HG02884 (cell line): ENCODE measurements at regions not wholly inside any gene's neighbourhood (a gene's known extent, or its start where the extent isn't known, plus 50 kb on each side); places are given as distances from the start of the nearest gene placed in this dataset.

Source experiments
- ATAC-seq: cut with Tn5 transposase; IDR thresholded peaks from one replicate; pipeline ENCODE4 v1.9.1; 2021; ENCODE audit warnings: mild to moderate bottlenecking, moderate library complexity; ENCODE audit not compliant: unreplicated experiment

DNA sequence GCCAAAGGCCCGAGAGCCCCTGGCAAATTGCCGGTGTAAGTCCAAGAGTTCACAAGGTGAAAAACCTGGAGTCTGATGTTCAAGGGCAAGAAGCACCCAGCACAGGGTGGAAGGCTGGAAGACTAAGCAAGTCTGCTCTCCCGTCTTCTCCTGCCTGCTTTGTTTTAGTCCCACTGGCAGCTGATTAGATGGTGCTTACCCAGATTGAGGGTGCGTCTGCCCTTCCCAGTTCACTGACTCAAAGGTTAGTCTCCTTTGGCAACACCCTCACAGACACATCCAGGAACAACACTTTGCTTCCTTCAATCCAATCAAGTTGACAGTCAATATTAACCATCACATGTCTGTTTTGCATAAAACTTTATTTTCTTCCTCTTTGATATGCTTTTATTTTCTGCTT is 157.4 kb downstream of the HS3ST1 start:
- no peak for ATAC-seq

DNA sequence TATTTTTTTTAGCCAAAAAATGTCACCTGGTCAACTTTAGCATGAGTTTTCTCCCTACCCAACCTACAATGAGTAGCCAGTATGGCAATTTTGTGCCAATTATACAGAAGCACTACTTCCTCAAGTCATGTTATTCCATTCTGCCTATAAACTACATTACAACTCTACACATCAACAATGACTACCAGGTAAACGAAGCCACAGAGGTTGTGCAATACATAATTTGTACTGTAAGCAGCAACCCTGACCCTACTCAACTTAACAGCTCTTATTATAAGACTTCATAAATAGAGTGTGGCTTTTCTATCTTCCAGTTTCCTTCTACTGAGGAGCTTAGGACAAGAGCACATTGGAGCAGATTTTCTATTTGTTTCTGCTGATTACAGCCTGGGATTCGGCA is 160.5 kb downstream of the HS3ST1 start:
- ATAC-seq, result no peak

DNA sequence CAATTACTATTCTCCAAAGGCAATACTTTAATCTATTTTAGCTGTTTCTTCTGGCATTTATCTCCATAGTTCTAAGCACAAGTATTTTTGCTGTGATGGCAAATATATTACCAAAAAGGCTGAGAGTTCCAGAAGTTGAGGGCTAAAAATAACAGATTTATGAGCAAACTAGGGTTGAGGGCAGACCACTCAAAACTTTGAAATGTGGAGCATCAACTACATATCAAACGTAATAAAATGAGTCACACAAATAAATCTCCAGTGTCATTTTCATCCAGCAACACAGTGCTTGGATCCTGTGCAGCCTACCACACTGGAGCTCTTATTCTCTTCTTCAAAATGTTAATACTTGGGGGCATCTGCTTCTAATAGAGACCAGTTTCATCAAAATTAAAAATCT is 163.9 kb downstream of the HS3ST1 start:
- ATAC-seq, result no peak

DNA sequence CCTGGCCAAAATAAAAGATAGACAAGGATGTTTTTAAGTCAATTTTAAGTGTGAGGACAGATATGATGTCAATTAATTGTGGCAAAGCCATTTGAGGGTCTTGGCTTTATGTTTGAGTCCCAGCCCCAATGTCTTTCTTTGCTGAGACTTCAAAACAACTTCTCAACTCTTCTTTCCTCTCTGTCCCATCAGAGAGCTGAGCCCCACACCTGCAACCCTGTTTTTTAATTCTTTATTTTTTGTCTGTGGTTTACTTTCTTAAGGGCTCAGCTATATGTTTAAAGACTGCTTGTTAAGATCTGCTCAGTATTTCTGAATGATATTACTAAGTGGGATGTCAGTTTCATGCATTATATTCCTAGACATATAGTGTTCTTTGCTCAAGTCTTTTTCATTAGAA is 164.3 kb downstream of the HS3ST1 start:
- no peak for ATAC-seq

DNA sequence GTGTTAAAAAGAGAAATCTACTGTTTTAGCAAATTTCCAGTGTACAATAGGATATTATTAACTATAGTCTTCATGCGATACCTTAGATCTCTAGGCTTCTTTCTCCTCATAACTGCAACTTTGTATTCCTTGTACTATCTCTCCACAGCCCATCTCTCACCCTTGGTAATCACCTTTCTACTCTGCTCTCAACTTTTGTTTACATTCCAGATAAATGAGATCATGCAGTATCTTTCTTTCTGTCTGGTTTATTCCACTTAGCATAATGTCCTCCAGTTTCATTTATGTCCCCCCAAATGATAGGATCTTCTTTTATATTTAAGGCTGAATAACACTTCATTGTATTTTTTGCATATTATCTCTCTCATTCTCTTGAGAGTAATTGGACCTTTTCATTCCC is 165.5 kb downstream of the HS3ST1 start:
- no peak for ATAC-seq

DNA sequence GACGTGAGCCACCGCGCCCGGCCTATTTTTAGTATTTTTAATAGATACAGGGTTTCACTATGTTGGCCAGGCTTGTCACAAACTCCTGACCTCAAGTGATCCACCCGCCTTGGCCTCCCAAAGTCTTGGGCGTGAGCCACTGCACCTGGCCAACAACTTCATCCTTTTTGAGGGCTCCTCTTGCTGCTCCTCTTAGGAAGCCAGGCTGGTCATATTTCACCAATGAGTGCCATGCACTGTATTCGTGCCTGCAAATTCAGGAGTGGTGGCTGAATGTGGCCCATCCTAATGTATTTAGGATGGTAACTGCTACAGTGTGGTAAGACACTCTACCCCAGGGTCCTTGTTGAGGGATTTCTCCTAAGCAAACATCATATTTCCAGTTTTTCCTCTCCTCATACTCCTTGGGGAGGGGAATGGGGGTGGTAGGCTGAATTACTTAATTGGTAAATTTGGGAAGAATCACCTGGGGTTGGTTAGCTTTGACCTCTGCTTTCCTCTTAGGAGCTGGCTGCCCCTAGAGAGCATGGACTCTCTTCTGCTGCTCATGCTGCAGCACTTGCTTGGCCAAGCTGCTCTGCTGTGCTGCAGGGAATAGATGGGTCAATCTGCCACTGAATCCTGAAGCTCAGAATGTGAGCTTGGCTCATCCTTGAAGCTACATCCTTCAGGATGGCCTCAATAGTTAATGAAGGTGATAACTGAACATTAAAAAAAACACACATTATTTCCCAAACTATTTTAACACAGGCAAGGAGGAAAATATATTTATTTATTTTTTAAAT is 167.4 kb downstream of the HS3ST1 start:
- ATAC-seq, result no peak

DNA sequence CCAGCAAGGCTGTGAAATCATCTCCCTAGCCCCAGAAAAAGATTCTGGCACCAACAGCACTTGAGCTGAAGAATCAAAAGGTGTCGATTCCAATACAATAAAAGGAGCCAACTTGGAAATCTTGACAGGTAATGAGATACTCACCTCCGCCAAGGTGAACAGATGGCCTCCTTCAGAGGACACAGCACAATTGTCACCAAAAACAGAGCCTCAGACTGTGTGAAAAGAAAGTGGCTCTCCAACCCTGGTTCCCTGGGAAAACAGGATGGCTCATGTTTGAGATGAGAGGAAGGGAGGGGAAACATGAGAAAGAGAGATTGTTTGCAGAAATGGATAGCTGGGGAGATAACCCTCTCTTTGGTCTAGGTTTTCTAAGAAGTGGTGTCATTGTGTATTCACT is 168.9 kb downstream of the HS3ST1 start:
- no peak for ATAC-seq

DNA sequence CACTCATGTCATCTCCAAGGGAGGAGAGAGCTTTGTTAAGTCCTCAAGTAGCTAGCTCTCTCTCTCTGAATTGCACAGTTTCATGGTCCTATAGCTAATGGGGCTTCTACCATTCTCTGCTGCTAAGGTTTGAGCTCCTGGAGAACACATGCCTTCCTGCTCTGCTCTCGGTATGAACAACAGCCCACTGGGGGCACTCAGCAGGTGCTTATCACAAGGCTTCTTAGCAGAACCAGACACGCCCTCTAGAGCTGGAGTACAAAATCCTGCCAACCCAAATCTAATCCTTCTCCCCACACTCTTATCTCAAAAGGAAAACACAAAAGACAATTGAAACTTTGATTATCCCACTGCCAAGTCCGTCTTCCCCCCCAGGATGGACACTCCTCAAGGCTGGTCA is 176.5 kb downstream of the HS3ST1 start:
- no peak for ATAC-seq

DNA sequence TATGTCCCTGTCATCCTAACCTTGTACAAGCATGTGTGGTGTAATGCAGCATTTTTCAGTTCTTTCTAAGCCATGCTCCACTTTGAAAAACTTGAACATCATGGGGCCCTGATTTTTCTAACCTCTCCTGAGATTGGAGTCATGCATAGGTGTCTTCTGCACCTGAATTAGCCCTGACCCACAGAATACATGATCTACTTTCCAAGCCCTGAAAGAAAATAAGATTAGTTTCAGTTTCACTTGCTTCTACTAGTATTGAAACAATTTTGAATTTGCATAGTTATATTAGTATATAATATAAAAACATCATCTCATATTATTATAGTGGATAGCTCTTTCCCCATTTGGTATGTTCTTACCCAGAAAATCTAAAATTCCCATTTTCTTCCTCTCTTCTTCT is 178.2 kb downstream of the HS3ST1 start:
- ATAC-seq, result no peak

DNA sequence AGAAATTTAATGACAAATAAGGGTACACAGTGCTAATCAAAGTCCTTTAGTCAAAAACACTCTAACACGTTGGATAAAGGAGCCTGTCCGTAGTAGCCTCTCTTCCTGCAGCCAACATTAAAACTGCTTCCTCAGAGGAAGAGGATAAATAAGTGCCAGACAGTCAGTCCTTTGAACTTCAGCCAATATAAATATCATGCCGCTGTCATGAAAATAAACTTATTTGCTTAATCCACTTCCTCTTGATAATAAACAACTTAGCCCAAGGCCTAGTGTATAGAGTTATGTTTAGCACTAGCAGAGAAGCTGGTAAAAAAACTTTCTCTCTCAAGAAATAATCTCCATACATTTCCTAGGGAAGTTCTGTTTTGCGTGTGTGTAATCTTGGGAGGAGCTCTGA is 196.7 kb downstream of the HS3ST1 start:
- no peak for ATAC-seq

DNA sequence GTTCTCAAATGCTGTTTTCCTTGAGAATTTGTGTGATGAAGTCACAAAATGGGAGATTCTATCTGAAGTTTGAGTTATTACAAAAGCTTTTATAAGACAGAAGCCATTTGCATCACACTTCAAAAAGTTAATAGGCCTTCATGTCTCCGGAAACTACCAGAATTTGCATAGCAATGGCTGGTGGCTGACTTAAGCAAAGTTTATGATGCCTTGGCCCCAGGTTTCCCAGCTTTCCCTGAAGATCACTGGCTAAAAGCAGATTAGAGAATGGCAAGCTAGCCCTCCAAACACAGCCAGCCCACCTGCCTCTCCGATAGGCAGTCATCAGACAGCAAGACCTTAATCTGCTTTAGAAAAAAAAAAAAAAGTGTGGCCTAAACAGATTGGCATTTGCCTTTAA is 197.8 kb downstream of the HS3ST1 start:
- no peak for ATAC-seq

DNA sequence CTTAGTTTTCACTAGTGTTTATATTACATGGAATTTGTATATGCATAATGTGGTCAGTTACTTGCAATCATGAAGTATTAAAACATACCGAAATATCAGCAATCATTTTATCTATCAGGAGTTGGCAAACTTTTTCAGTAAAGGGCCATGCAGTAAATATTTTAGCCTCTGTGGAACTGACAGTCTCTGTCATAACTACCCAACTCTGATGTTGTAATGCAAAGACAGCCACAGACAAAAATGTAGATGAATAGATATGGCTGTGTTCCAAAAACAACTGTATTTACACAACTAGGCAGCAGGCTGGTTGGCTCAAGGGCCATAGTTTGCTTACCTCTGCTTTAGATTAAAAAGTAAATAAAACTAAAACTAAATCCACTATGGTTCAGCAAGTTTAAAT is 200.2 kb downstream of the HS3ST1 start:
- ATAC-seq, result no peak

DNA sequence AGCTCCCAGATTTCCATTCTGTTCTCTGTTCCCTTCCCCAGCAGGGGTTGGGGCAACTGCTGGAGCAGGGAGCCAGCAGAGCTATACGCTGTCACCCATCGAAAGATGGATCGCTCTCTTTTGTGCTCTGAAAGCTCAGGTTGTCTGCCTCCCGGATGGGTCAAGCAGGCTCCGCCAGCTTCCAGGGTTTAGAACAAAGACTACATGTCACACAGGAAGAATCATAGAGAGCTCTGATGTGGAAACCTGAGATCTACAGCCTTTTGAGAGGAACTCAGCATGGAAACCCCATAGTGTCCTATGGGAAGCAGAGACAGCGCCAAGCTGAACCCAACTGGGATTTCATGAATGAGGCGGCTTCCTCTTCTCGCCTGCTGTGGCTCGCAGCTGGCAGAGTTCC is 205.4 kb downstream of the HS3ST1 start:
- no peak for ATAC-seq

DNA sequence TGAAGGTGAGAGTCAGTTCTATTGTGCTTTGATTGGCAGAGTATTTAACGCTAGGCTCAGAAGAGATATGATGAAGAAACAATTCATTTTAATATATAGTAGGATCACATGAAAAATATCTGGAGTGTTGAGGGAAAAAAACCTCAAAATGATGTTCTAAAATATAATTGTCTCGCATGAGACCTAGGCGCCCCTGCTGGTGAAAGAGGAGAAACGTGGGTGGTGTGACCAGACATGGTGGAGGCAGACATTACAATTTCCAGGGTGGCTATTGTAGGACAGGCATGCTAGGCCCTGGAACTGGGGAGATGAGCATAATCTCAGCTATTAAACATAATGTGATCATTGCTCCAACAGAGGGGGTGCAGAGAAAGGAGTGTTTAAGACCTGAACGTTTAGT is 210.0 kb downstream of the HS3ST1 start:
- no peak for ATAC-seq

DNA sequence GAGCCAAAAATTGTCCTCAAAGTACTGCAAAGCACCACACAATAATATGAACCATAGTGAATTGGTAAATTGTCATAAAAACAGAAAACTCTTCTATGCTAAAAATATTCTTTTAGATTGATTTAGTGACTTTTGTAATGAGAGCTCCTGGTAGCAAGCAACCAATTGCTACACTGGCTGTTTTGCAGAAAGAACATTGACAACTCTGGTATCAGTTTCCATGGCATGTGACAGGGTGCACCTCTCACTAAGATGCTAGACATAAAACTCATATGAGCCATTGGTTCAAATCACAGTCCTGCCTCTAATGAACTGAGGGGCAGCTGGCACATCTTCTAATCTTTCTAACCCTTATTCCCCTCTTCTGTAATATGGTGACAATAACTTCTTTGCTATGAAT is 212.2 kb downstream of the HS3ST1 start:
- ATAC-seq, result no peak

DNA sequence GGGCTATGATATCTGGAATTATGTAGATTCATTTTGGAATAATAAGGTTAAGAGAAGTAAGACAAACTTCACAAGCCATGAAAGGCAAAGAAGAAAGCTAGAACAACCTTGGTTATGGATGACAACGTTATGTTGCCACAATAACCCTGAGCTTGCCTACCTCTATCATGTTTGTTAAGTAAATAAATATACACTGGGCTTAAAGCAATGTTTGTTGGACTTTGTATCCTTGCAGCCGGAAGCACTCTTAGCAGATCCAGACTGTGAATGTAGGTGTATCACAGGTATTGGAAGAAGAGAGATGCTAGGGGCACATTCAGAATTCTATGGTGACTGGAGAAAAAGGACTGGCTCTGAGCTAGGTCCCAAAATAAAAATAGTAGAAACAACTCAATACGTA is 214.4 kb downstream of the HS3ST1 start:
- no peak for ATAC-seq

DNA sequence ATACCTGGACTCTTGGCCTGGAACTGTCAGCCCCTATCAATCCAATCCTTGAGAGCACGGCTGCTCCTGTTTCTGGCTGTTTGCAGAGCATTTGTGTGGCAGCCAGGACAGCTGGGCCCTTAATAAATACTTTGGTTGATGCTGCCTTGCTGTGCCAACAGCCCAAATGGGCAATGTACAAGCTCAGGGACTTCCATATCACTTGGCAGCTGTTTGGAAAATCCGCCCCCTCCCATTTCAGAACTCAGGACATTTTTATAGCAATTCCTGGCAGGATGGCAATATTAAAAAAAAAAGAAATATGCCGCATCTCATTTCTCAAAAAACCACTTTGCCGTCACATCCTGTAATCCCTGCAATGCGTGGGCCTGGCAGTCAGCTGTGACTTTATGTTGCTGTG is 218.9 kb downstream of the HS3ST1 start:
- ATAC-seq, result no peak

DNA sequence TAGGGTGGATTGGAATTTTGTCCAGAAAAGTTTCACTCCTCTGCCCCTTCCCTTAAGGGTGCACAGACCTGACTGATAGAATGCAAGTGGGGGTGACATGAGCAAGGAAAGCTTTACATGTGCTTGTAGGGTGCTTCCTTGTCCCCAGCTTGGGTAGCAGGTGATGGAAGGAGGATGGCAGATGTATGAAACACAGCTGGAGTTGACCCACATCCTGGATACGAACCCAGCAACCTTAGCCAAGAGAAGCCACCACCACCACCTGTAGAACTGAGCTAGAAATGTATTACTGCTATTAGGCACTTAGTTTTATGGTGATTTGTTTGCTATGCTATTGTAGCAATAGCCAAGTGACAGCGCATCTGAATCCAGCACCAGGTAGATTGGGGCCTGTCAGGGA is 227.4 kb downstream of the HS3ST1 start:
- no peak for ATAC-seq

DNA sequence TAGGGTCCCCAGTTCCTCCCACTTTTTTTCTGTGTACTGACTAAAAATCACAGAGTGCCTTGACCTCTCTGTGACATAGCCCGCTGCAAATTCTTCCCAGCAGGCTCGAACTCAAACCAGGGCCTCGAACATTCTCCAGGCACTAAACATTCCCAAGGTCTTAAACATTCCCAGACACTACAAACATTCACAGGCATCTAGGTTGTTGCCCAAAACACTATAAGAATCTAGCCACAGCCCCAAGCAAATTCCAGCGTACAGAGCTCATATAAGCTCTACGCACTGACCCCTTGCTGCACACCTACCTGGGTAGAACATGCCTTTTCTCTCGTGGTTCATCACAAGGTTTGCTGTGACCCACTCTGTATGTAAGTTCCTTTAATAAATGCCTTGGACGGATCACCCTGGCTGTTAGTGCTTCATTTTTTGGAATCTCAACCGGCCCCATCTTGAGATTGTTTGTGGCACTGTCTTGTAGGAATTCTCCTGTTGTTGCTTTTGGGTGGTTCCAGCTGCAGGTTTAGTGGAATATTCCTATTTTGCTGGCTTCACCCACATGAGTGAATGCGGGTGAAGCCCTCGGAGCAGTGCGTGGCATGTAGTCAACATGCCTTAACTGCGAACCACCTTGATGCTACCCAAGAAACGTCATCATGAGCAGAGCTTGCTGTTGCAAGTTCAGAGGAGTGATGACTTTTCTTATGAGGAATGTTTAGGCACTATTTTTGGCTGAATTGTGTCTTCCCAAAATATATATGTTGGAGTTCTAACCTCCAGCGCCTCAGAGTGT is 230.0 kb downstream of the HS3ST1 start:
- no peak for ATAC-seq

DNA sequence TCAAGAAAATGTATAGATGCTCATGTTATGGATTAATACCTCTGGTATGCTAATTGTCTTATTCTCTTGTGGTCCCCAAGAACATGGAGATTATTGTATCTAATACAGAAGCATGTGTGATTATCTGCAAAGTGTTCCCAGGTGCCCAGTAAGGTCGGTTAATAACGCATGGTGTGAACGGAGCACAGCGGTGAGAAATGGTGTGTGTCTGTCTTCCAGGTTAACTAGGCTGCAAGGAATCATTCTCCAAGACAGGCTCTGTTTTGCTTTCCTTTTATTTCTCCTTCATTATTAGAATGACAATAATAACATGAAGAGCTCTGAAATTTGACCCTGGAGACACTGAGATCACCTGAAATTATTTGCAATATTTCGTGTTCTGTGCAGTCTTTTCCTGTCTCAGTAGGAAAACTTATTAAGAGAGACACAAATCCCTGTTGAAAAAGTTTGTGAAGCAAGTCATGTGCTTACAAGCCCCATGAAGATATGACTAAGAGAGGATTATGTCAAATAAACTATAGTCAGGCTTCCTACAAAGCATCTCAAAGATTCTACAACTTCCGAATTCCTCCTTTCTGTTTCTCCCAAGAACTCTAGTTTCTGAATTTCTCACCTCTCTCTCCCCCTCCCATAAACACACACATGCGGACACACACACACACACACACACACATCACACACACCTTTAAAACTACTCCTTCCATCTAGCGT is 230.9 kb downstream of the HS3ST1 start:
- ATAC-seq, result no peak

DNA sequence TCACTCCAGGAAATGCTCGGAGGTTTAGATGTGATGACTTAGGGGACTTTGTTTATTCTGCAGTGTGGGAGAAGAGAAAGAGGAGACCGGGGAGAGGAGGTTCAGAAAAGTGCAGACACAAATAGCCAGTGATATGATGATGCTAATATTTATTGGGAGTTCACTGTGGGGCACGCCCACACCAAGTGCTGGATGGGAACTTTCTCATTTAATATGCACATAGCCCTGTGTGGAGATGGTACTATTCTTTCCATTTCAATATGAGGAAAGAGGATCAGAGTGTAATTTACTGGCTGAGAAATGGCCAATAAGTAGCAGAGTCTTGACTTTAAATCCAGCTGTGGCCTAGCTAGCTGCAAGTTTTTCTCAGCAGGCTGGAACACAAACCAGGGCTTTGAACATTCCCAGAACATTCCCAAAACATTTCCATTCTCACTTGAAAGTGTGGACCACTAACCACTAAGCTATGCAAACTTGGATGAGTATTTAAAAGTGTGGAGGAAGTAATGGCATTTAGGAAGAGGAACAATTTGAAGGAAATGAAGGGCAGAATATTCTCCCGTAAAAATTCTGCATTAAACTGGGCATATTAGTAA is 231.7 kb downstream of the HS3ST1 start:
- no peak for ATAC-seq

DNA sequence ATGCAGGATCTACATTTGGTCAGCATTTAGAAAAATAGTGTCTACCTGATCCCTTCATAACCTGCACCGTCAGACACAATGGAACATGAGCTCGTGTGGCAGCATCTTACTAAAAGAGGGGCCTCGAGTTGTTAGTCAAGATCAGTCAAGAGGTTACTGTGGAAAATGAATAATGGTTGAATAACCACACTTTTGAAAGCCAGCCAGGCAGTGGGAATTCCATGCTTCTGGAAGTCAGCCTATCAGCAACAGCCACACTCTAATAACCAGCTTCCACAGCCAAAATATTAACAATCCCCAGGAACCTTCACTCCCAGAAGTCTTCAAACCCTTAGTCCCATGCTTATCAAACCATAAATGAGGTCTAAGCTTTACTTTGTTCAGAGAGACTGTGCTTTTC is 234.3 kb downstream of the HS3ST1 start:
- ATAC-seq, result no peak
